ENCODE measurements at regions not wholly inside any gene's neighbourhood (a gene's known extent, or its start where the extent isn't known, plus 50 kb on each side); places are given as distances from the start of the nearest gene placed in this dataset.

DNA sequence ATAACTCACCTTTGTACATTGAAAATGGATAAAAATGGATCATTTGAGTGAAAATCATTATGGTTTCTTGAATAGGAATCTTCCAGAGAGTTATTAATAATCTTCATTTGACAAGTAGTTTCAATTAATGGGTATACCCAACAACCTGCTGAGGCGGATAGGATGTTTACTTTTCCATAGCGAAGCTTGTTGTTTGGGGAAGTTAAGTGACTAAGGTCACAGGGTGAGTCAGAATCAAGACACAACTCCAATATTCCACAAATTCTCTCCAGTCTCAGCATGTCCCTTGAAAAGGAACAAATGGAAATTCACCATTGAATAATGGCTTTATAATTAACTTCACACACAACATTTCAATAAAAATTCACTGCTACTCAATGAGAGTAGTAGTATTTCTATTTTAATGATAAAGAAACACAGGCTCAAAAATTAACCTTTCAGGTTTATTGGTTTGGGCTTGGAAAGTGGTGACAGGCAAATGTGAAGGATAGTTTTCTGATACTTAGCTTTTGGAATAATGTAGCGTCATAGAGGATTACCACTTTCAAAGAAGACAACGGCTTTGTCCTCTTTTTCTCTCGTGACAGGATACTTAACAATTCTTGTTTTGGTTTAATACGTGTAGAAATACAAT, 211.3 kb downstream of the GPD2 start:
- no peak for DNase-seq
- H3K9me3 Mint-ChIP-seq, result peaks cover 2 to 3% of the 10 kb centered on the region in 2 donors
- ATAC-seq (replicated peaks in 1 of 2), result no peak
- no peaks in the 10 kb centered on the region for H3K4me1 Mint-ChIP-seq (ENCODE audit: low read depth)
- H3K36me3 Mint-ChIP-seq (ENCODE audit: insufficient read depth in 2 of 2), result no peaks in the 10 kb centered on the region
- no peak overlapping the region for H3K27ac Mint-ChIP-seq
- peaks cover 4% of the 10 kb centered on the region for H3K27me3 Mint-ChIP-seq (ENCODE audit: low read depth)
- no peak overlapping the region for H3K4me3 Mint-ChIP-seq

DNA sequence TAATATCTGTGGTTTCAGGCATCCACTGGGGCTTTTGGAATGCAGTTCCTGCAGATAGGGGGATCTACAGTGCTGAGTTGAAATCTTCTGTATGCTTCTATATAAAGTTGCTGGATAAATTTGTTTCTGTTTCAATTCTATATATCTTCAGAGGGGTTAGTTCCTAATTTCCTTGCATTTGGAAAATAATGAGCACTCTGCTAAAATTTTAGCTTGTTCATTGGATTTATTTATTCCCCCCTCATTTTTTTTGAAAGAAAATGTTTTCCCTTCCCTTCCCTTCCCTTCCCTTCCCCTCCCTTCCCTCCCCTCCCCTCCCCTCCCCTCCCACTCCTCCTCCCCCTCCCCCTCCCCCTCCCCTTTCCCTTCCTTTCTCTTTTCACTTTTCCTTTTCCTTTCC, 212.3 kb downstream of the GPD2 start:
- ATAC-seq (replicated peaks in 1 of 2) (no peak), DNase-seq (no peak)
- H3K27me3 Mint-ChIP-seq (ENCODE audit: low read depth), result peaks cover 4% of the 10 kb centered on the region
- H3K9me3 Mint-ChIP-seq, result peaks cover 2 to 3% of the 10 kb centered on the region in 2 donors
- no peaks in the 10 kb centered on the region for H3K4me1 Mint-ChIP-seq (ENCODE audit: low read depth)
- H3K4me3 Mint-ChIP-seq, result no peak overlapping the region
- H3K27ac Mint-ChIP-seq, result no peak overlapping the region
- H3K36me3 Mint-ChIP-seq (ENCODE audit: insufficient read depth in 2 of 2), result no peaks in the 10 kb centered on the region

DNA sequence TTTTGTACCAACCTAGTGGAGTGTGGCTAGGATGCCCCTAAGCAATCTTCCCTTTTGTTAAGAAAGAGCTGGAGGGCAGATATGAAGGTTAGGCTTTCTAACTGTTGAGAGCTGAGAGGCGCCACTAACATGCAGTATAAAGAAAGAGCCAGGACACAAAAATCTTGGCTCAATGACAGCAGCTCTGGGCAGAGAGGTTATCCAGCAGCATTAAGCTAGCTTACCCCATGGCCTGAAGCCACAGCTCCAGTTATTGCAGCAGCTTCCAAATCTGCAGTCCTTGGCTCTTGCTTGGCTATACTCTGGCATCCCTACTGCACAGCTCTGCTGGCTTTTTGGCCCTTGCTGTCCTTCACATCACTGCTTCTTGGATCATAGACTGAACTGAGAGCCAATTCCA, 213.4 kb downstream of the GPD2 start:
- H3K27me3 Mint-ChIP-seq (ENCODE audit: low read depth), result peaks cover 4% of the 10 kb centered on the region
- H3K9me3 Mint-ChIP-seq, result peaks cover 2 to 3% of the 10 kb centered on the region in 2 donors
- ATAC-seq (replicated peaks in 1 of 2) (no peak), DNase-seq (no peak)
- no peak overlapping the region for H3K27ac Mint-ChIP-seq
- no peak overlapping the region for H3K4me3 Mint-ChIP-seq
- H3K4me1 Mint-ChIP-seq (ENCODE audit: low read depth), result no peaks in the 10 kb centered on the region
- H3K36me3 Mint-ChIP-seq (ENCODE audit: insufficient read depth in 2 of 2), result no peaks in the 10 kb centered on the region

DNA sequence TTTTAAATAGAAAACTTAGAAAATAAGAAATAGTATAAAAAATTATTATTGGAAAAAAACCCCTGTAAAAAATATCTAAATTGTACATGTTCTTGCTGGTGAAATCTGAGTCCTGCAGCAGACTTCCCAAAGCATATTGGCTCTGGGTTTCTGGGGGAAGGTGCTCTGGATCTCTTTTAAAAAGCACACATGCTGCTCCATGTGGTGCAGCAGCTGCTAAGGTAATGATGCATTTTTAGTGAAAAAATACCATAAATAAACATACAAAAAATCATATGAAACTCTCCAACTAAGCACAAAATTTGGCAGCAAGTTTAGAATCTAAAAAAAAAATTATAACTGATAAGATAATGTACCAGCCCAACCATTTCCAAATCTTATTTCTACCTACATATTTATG, 216.5 kb downstream of the GPD2 start:
- no peak for DNase-seq
- no peak overlapping the region for H3K4me3 Mint-ChIP-seq
- no peaks in the 10 kb centered on the region for H3K4me1 Mint-ChIP-seq (ENCODE audit: low read depth)
- no peak overlapping the region for H3K27ac Mint-ChIP-seq
- no peaks in the 10 kb centered on the region for H3K36me3 Mint-ChIP-seq (ENCODE audit: insufficient read depth in 2 of 2)
- peaks cover 8% of the 10 kb centered on the region for H3K27me3 Mint-ChIP-seq (ENCODE audit: low read depth)
- ATAC-seq (replicated peaks in 1 of 2), result no peak
- no peaks in the 10 kb centered on the region for H3K9me3 Mint-ChIP-seq

DNA sequence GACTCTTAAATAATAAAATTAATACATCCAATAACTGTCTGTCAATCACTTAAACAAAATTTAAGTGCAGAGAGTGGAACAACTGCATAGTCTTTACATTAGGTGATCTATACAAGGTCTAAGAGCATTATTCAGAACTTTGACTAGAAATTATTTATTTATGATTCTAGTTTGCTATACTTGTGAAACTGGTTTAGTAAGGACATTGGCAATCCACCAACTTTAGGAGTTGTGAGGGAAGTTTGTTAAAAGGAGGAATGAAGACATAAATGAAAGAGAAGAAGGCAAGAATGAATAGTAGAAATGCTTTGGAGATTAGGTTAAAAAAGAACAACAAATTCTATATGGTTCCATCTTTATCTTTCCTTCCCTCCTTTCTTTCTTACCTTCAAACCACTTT, 217.5 kb downstream of the GPD2 start:
- Mint-ChIP-seq H3K4me3 (no peak overlapping the region), H3K36me3 (ENCODE audit: insufficient read depth in 2 of 2) (no peaks in the 10 kb centered on the region), H3K9me3 (no peaks in the 10 kb centered on the region), H3K4me1 (ENCODE audit: low read depth) (no peaks in the 10 kb centered on the region), H3K27ac (no peak overlapping the region), H3K27me3 (ENCODE audit: low read depth) (peaks cover 8% of the 10 kb centered on the region)
- ATAC-seq (replicated peaks in 1 of 2), result no peak
- DNase-seq, result no peak

DNA sequence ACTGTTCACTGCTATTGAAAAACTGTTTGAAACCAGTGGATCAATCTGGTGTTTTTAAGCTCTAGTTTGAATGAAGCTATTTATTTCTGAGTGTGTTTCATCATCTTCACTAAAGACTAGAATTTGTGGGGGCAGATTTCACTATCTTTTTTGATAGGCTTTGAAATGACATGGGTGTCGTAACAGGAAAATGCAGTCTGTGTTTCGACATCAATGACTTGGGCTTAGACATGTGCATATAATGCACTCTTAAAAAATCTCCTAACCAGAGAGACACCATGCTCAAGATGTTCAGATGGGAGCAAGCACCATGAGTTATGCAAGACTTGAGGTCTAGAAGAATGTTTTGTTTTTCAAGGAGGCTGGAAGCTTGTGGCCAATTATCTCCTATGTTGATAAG, 221.6 kb downstream of the GPD2 start:
- Mint-ChIP-seq H3K36me3 (ENCODE audit: insufficient read depth in 2 of 2) (no peaks in the 10 kb centered on the region), H3K4me1 (ENCODE audit: low read depth) (no peaks in the 10 kb centered on the region), H3K27me3 (ENCODE audit: low read depth) (peaks cover 14% of the 10 kb centered on the region), H3K27ac (no peak overlapping the region), H3K4me3 (no peak overlapping the region), H3K9me3 (no peaks in the 10 kb centered on the region)
- no peak for ATAC-seq (replicated peaks in 1 of 2)
- DNase-seq, result no peak

DNA sequence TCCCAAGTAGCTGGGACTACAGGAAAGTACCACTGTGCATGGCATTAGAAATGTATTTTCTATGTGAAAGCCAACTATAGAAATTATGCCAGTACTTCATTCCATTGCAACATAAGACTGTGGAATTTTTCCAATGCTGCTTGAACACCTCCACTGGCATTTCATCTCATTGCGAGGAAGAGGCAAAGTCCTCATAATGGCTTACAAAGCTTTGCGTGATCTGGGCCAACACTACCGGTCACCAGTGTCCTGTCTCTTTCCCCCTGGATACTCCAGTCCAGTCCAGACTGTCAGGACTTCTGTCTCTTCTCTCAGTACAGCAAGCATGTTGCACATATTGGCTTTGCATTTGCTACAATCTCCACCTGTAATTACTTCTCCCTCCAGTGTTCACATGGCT, 223.5 kb downstream of the GPD2 start:
- Mint-ChIP-seq H3K27me3 (ENCODE audit: low read depth) (peaks cover 14% of the 10 kb centered on the region), H3K27ac (no peak overlapping the region), H3K4me3 (no peak overlapping the region), H3K9me3 (no peaks in the 10 kb centered on the region), H3K36me3 (ENCODE audit: insufficient read depth in 2 of 2) (no peaks in the 10 kb centered on the region), H3K4me1 (ENCODE audit: low read depth) (no peaks in the 10 kb centered on the region)
- no peak for DNase-seq
- ATAC-seq (replicated peaks in 1 of 2), result no peak

DNA sequence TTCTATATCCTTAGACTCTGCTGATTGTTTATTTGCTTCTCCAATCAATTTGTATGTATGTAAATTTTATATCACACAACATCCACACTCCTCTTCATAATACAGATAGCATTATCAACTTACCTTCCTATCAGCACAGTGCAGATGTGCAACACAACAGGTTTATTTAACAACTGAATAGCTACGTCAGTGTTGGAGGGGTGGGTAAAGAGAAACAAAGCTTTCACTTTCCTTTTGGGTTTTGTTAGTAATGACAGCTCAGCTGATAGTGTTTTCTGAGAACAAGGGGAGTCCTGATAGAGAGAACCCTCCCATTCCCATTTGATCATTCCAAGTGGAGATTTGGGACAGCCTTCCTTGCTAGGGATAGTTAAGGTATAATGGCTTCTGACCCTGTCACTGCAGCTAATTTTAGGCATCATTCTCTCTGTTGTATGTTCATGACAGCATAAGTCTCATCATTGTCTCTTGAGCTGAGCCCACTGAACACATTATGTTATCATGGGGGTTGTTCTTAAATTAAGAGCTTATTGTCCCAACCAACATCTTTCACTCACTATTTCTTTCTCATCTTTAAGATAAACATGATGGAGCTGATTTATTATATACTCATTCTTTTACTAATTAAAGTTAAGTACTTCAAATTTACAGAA, 227.7 kb downstream of the GPD2 start:
- no peak for ATAC-seq (replicated peaks in 1 of 2)
- Mint-ChIP-seq H3K36me3 (ENCODE audit: insufficient read depth in 2 of 2) (peaks cover 0 to 3% of the 10 kb centered on the region in 2 donors), H3K27me3 (ENCODE audit: low read depth) (peaks cover 6% of the 10 kb centered on the region), H3K4me3 (peak overlapping the region in 1 of 2 donors; percentile 49), H3K9me3 (peaks cover 1 to 3% of the 10 kb centered on the region in 2 donors), H3K27ac (no peak overlapping the region), H3K4me1 (ENCODE audit: low read depth) (no peaks in the 10 kb centered on the region)
- DNase-seq, result no peak

DNA sequence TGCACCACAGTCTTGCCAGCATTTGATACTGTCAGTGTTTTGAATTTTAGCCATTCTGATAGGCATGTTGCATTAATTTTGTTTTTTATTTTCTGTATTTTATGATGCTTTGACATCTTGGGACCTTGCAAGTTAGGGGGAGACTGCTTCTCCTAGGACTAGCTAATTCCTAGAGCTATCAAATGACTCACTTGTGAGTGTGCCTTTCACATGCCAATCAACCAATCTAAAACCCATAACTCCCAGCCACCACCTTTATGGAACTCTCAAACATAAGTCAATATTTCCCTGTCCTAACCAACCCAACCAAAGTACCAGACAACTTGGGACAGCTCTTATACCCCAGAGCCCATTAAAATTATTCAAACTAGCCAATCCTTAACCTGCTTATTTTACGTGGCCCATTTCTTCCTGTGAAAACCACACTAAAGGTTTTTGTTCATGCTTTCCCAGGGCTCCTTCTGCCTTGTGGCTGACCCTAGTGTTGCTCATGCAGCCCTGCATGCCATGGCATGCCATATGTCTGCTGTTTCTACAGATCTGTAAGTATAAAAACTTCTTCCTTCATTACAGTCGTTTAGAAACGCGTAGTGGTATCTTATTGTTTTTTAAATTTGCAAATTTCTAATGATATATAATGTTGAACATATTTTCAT, 230.1 kb downstream of the GPD2 start:
- no peaks in the 10 kb centered on the region for H3K27me3 Mint-ChIP-seq (ENCODE audit: low read depth)
- H3K4me1 Mint-ChIP-seq (ENCODE audit: low read depth), result no peaks in the 10 kb centered on the region
- peaks cover 0 to 3% of the 10 kb centered on the region in 2 donors for H3K36me3 Mint-ChIP-seq (ENCODE audit: insufficient read depth in 2 of 2)
- H3K4me3 Mint-ChIP-seq, result no peak overlapping the region
- peaks cover 1 to 3% of the 10 kb centered on the region in 2 donors for H3K9me3 Mint-ChIP-seq
- ATAC-seq (replicated peaks in 1 of 2) (no peak), DNase-seq (no peak)
- H3K27ac Mint-ChIP-seq, result no peak overlapping the region

DNA sequence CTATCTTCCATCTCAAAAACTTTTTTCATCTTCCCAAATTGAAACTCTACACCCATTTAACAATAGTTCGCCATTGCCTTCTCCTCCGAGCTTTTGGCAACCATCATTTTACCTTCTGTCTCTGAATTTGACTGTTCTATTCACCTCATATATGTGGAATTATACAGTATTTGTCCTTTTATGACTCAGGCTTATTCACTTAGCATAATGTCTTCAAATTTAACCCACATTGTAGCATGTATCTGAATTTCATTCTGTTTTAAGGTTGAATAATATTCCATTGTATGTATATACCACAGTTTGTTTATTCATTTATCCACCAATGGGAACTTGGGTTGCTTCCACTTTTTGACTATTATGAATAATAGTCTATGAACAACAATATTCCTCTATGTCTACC, 233.9 kb downstream of the GPD2 start:
- Mint-ChIP-seq H3K36me3 (ENCODE audit: insufficient read depth in 2 of 2) (peaks cover 0 to 3% of the 10 kb centered on the region in 2 donors), H3K4me1 (ENCODE audit: low read depth) (no peaks in the 10 kb centered on the region), H3K9me3 (peaks cover 1 to 3% of the 10 kb centered on the region in 2 donors), H3K27me3 (ENCODE audit: low read depth) (no peaks in the 10 kb centered on the region), H3K4me3 (no peak overlapping the region), H3K27ac (no peak overlapping the region)
- ATAC-seq (replicated peaks in 1 of 2) (no peak), DNase-seq (no peak)

DNA sequence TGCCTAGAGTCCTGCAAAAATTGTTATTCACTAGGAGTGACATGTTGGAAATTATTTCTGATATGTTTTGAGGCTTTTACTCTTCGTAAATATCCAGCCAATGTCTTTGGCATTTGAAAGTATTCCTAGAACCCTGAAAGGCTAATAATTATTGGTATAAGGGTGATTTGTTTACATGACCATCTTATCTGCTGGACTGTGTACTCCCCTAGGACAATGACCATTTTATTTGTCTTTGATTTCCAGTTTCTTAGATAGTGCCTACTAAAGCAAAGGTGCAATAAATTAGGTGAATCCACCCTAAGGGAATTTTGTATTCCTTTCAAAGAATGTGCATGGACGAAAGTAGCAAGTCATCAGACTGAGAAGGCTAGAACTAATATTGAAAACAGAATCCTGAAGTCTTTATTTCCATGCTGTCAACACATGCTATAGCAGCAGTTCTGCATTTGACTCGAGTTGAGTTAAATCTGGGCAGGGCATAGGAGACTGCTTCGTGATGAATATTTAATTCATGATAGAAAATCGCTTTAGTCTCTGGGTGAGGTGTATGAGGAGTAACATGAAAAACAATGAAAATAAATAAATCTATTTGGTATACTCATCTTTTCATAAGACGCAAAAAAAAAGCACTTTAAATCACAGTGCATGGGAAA, 235.7 kb downstream of the GPD2 start:
- no peak for DNase-seq

DNA sequence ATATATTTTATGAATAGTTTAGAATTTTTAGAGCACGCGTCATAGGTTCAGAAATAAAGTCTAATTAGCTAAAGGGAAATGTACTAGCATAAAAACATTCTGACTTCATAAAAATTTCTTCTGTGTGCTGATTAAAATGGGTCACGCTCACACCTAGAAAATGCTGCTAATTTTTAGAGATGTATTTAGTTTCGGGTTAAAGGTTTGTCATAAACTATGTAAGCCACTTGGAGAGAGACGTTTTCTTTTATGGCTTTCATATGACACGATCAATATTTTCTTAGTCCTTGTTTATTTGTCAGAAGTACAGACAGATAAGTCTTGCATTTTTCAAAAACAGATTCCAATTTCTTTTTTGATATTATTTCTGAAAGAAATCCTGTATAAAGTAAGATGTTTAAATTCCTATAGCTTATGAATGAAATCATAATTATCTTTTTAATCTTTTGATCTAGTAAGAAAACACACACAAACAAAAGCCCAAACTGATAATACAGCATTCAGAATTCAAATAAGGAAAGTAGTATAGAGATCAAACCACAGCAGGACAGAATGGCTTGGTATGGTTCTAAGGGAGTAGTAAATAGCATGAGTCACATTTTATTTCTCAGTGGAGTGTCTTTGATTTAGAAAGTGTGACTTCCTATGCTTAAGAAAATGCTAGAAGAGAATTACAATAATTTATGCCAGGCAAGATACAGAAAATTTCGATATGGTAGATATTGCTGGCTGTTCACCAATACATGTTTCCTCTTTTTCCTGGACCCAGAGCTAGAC, 236.6 kb downstream of the GPD2 start:
- Mint-ChIP-seq H3K4me3 (no peak overlapping the region), H3K27me3 (ENCODE audit: low read depth) (no peaks in the 10 kb centered on the region), H3K36me3 (ENCODE audit: insufficient read depth in 2 of 2) (peaks cover 0 to under 1% of the 10 kb centered on the region in 2 donors)

More for the DNA sequence above, 235.7 kb downstream of the GPD2 start:
- Mint-ChIP-seq H3K9me3 (peaks cover 1 to 3% of the 10 kb centered on the region in 2 donors), H3K4me3 (no peak overlapping the region), H3K27me3 (ENCODE audit: low read depth) (no peaks in the 10 kb centered on the region), H3K36me3 (ENCODE audit: insufficient read depth in 2 of 2) (peaks cover 0 to 3% of the 10 kb centered on the region in 2 donors), H3K4me1 (ENCODE audit: low read depth) (no peaks in the 10 kb centered on the region), H3K27ac (no peak overlapping the region)
- ATAC-seq (replicated peaks in 1 of 2), result no peak

DNA sequence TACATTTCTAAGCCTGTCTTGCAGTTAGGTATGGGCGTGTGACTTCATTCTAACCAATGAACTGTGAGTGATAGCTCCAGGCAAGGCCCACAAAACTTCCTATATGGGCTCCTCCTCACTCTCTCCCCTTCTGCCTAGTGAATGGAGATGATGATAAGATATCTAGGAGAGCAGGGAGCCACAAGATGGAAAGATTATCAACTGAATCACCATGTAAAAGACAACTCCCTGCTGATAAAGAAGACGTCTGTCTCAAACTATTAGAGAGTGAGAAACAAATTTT, 237.1 kb downstream of the GPD2 start:
- Mint-ChIP-seq H3K9me3 (peaks cover 0 to 1% of the 10 kb centered on the region in 2 donors), H3K4me1 (ENCODE audit: low read depth) (no peaks in the 10 kb centered on the region), H3K27ac (no peak overlapping the region), H3K27me3 (ENCODE audit: low read depth) (no peaks in the 10 kb centered on the region), H3K36me3 (ENCODE audit: insufficient read depth in 2 of 2) (no peaks in the 10 kb centered on the region), H3K4me3 (no peak overlapping the region)
- DNase-seq (no peak), ATAC-seq (replicated peaks in 1 of 2) (no peak)

More for the DNA sequence above, 236.6 kb downstream of the GPD2 start:
- Mint-ChIP-seq H3K4me1 (ENCODE audit: low read depth) (no peaks in the 10 kb centered on the region), H3K9me3 (peaks cover 0 to 1% of the 10 kb centered on the region in 2 donors), H3K27ac (no peak overlapping the region)
- DNase-seq, result no peak
- ATAC-seq (replicated peaks in 1 of 2), result no peak

All from activated T-cell treated with anti-CD3 and anti-CD28 coated beads, Interleukin-2, amount 50 U/mL, for 72 hours (primary cell).